ENCODE measurements at regions not wholly inside any gene's neighbourhood (a gene's known extent, or its start where the extent isn't known, plus 50 kb on each side); places are given as distances from the start of the nearest gene placed in this dataset.

GRCh38 chr1:116819081-116819480 is 64.9 kb downstream of the CD2 start:
- H3K27ac Mint-ChIP-seq = peak overlapping the region; percentile 80
- H3K36me3 Mint-ChIP-seq (ENCODE audit: low read depth) = peaks cover 9% of the 10 kb centered on the region
- H3K4me1 Mint-ChIP-seq (ENCODE audit: low read depth) = peaks cover 44% of the 10 kb centered on the region
- peak overlapping the region; percentile 41 for H3K4me3 Mint-ChIP-seq
- no peaks in the 10 kb centered on the region for H3K27me3 Mint-ChIP-seq (ENCODE audit: low read depth)
- H3K9me3 Mint-ChIP-seq = peaks cover 8% of the 10 kb centered on the region

GRCh38 chr1:116820369-116820768 is 66.1 kb downstream of the CD2 start:
- Mint-ChIP-seq H3K4me3 (no peak overlapping the region), H3K9me3 (no peaks in the 10 kb centered on the region), H3K4me1 (ENCODE audit: low read depth) (peaks cover 45% of the 10 kb centered on the region), H3K36me3 (ENCODE audit: low read depth) (peaks cover 4% of the 10 kb centered on the region), H3K27me3 (ENCODE audit: low read depth) (no peaks in the 10 kb centered on the region), H3K27ac (no peak overlapping the region)

GRCh38 chr1:116821763-116822162 is 67.5 kb downstream of the CD2 start:
- H3K9me3 Mint-ChIP-seq = no peaks in the 10 kb centered on the region
- H3K27ac Mint-ChIP-seq = no peak overlapping the region
- H3K36me3 Mint-ChIP-seq (ENCODE audit: low read depth) = peaks cover 3% of the 10 kb centered on the region
- H3K4me1 Mint-ChIP-seq (ENCODE audit: low read depth) = peaks cover 50% of the 10 kb centered on the region
- H3K27me3 Mint-ChIP-seq (ENCODE audit: low read depth) = no peaks in the 10 kb centered on the region
- no peak overlapping the region for H3K4me3 Mint-ChIP-seq

DNA sequence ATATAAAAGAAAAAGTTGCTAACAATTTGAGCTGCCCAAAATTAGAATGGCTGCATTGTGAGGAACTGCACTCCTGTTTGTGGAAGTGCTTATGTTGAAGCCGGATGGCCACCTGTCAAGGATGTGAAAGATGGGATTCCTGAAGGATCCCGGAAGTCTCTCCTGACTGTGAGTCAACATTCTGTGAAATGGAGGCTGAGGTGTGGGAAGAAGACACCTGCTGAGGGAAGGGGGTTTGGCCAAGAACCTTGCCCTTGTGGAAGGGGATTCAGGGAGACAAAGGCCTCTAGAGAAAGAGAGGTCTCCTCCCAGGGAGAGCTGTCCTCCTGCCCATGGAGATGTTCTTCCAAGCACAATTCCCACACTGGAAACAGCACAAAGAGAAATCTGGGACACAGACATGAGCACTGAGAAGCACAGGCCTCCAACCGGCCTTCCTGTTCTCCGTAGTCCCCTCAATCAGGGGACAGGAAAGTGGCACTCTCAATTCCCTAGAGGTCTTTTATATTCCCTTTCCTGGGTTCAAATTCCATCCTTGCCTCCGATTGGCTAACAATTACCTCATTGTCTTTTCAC is 70.5 kb downstream of the CD2 start:
- Mint-ChIP-seq H3K27me3 (ENCODE audit: low read depth) (no peaks in the 10 kb centered on the region), H3K4me3 (peak overlapping the region; percentile 45), H3K4me1 (ENCODE audit: low read depth) (peaks cover 54% of the 10 kb centered on the region), H3K9me3 (peaks cover 7% of the 10 kb centered on the region), H3K36me3 (ENCODE audit: low read depth) (peaks cover 11% of the 10 kb centered on the region), H3K27ac (peak overlapping the region; percentile 97)

- Mint-ChIP-seq H3K4me3 (peak overlapping the region; percentile 45), H3K27ac (peak overlapping the region; percentile 97), H3K9me3 (peaks cover 7% of the 10 kb centered on the region), H3K27me3 (ENCODE audit: low read depth) (no peaks in the 10 kb centered on the region), H3K4me1 (ENCODE audit: low read depth) (peaks cover 55% of the 10 kb centered on the region), H3K36me3 (ENCODE audit: low read depth) (peaks cover 11% of the 10 kb centered on the region)
Measured at GRCh38 chr1:116825207-116825719, 71.0 kb downstream of the CD2 start.

- H3K27me3 Mint-ChIP-seq (ENCODE audit: low read depth) = no peaks in the 10 kb centered on the region
- peak overlapping the region; percentile 97 for H3K27ac Mint-ChIP-seq
- H3K36me3 Mint-ChIP-seq (ENCODE audit: low read depth) = peaks cover 11% of the 10 kb centered on the region
- H3K4me3 Mint-ChIP-seq = peak overlapping the region; percentile 55
- peaks cover 7% of the 10 kb centered on the region for H3K9me3 Mint-ChIP-seq
- H3K4me1 Mint-ChIP-seq (ENCODE audit: low read depth) = peaks cover 57% of the 10 kb centered on the region
Measured at GRCh38 chr1:116825720-116826438, 71.6 kb downstream of the CD2 start.

DNA sequence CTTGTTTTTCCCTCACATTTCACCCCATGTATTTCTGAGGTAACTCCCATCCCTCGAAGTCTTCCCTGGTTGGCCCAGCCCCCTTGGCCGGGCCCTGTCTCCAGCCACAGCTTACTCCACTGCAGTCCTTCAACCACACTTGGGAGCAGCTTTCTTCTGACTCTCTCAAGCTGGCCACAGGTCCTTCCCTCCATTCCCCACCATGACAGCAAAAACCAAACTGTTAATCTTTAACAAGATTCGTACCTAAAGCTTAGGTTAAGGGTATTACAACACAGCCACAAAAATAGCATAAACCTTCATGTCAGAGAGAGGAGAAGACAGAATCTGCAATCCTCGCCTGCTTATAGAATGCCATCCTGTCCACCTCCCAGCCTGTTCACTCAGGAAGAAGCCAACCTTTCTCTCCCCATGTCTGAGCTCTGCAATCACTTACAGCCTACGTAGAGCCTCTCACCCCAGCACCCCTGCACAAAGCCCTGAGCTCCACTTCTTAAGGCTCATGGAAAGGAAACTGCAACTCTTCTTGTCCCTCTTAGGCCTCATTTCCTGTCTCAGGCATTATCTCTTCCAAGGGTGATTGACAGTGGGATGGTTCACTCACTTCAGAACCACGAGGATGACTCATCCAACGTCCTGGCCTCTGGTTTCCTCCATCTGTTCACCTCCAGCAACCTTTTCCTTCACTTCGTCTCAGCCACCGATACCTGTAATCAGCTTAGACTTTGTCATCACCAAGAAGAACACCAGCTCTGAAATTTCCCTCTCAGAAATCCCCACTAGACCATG is 72.8 kb downstream of the CD2 start:
- H3K4me1 Mint-ChIP-seq (ENCODE audit: low read depth) = peaks cover 59% of the 10 kb centered on the region
- no peaks in the 10 kb centered on the region for H3K27me3 Mint-ChIP-seq (ENCODE audit: low read depth)
- peaks cover 7% of the 10 kb centered on the region for H3K9me3 Mint-ChIP-seq
- H3K4me3 Mint-ChIP-seq = peak overlapping the region; percentile 73
- H3K36me3 Mint-ChIP-seq (ENCODE audit: low read depth) = peaks cover 11% of the 10 kb centered on the region
- peak overlapping the region; percentile 97 for H3K27ac Mint-ChIP-seq

DNA sequence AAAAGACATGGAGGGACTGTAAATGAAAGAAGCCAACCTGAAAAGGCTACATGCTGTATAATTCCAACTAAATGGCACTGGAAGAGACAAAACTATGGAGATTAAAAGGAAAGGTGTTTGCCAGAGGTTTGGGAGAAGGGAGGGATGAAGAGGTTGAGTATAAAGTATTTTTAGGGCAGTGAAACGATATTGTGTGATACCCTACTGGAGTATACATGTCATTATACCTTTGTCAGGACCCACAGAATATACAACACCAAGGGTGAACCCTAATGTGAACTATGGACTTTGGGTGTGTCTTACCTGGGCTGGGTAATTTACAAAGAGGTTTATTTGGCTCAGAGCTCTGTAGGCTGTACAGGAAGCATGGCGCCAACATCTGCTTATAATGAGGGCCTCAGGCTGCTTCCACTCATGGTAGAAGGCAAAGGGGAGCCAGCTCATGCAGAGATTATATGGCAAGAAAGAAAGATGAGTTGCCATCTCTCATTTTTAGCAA is 73.4 kb downstream of the CD2 start:
- Mint-ChIP-seq H3K9me3 (peaks cover 7% of the 10 kb centered on the region), H3K4me3 (peak overlapping the region; percentile 73), H3K4me1 (ENCODE audit: low read depth) (peaks cover 60% of the 10 kb centered on the region), H3K27me3 (ENCODE audit: low read depth) (no peaks in the 10 kb centered on the region), H3K27ac (peak overlapping the region; percentile 97), H3K36me3 (ENCODE audit: low read depth) (peaks cover 11% of the 10 kb centered on the region)

DNA sequence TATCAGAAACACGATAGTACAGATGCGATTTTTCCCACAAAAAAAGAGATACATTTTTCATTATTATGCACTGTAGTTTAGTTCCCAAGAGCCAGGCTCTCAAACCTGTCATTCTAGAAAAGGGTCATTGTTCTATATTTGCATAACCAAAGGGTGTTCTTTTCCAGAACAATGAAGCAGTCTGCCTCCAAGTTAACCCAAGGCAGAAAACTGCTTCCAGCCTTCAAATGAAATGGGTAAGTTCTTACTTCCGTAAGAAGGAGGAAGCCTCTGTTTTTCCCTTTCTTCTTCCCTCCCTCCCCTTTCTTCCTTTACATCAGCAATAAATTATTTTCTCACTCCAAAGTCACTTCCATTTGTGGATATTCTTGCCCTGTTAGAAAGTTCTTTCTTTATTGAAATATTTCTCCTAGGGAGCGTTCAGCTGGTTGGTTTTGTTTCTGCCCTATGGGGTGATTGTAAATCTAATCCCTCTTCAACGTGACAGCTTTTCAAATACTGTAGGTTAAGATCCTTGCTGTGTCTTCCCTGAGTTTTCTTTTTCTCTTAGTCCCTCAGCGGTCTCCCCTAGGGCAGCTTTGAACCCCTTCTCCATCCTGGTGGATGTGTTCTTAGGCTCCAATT is 77.3 kb upstream of the PTGFRN start:
- Mint-ChIP-seq H3K36me3 (ENCODE audit: low read depth) (peaks cover 8% of the 10 kb centered on the region), H3K4me1 (ENCODE audit: low read depth) (peaks cover 35% of the 10 kb centered on the region), H3K9me3 (peaks cover 17% of the 10 kb centered on the region), H3K27ac (no peak overlapping the region), H3K27me3 (ENCODE audit: low read depth) (no peaks in the 10 kb centered on the region), H3K4me3 (no peak overlapping the region)

DNA sequence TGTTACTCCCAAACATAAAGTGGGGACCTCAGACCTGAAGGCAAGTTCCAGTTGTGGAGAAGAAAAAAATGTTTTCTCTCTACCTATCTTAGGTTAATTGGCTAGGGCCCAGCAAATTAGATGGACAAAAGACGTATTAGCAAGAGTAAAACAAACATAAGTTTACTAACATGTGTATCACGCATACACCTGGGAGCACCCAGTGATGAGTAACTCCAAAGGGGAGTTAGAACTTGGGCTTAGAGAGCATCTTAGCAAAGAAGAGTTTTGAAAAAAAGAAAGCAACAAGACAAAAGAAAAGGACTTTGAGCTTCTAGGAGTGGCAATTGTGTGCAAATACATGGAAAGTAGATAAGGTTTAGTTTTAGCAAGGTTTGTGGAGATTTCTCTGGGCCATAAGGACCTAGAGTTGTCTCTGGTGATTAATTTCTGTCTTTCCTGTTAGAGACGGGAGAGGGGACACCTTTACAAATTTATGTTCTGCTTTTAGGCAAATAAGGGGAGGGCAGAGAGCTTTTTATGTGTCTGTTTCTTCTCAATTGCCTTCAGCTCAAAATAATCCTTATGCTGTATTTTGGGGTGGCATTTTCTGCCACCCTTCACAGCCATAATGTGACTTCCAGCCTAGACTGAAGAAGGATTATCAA is 76.7 kb upstream of the PTGFRN start:
- Mint-ChIP-seq H3K27ac (no peak overlapping the region), H3K36me3 (ENCODE audit: low read depth) (peaks cover 7% of the 10 kb centered on the region), H3K4me1 (ENCODE audit: low read depth) (peaks cover 30% of the 10 kb centered on the region), H3K27me3 (ENCODE audit: low read depth) (no peaks in the 10 kb centered on the region), H3K9me3 (peaks cover 19% of the 10 kb centered on the region), H3K4me3 (no peak overlapping the region)

DNA sequence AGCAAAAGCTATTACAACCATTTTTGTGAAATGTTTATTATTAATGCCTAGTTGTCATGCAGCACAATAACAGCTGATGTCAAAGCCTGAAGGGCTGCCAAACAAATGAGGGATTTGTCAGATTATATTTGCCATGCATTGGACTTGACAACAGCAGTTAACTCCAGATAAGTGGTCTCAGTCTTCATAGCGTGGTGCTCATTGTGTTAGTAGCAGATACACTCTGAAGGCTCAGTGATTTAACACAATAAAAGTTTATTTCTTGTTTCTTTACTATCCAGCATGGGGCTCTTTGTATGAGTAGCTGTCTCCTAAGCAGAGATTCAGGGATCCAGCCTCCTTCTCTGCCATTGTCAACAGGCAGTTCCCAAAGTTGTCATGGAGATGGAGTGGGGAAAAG is 76.0 kb upstream of the PTGFRN start:
- H3K9me3 Mint-ChIP-seq = peaks cover 16% of the 10 kb centered on the region
- H3K4me3 Mint-ChIP-seq = no peak overlapping the region
- H3K27ac Mint-ChIP-seq = no peak overlapping the region
- H3K4me1 Mint-ChIP-seq (ENCODE audit: low read depth) = peaks cover 25% of the 10 kb centered on the region
- peaks cover 5% of the 10 kb centered on the region for H3K36me3 Mint-ChIP-seq (ENCODE audit: low read depth)
- H3K27me3 Mint-ChIP-seq (ENCODE audit: low read depth) = no peaks in the 10 kb centered on the region

DNA sequence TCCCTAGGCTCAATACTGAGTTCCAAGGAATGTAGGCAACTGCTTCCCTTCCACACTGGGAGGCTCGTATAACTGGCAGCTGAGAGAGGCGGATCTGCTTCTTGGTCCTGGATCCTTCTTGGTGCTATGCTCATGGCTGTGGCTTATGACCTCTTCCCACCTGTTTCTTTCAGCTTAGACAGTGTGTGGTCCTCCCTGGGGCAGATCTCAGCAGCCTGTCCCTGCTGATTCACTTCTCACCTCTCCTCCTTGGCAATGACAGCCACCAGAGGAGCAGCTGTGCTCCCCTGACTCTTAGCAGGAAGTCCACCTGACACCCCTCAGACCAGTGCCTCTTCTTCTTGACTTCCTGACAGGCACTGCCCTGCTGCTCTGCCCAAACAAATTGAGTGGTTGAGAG is 75.1 kb upstream of the PTGFRN start:
- Mint-ChIP-seq H3K36me3 (ENCODE audit: low read depth) (peaks cover 5% of the 10 kb centered on the region), H3K4me3 (no peak overlapping the region), H3K27ac (no peak overlapping the region), H3K4me1 (ENCODE audit: low read depth) (peaks cover 21% of the 10 kb centered on the region), H3K9me3 (peaks cover 16% of the 10 kb centered on the region), H3K27me3 (ENCODE audit: low read depth) (no peaks in the 10 kb centered on the region)

- Mint-ChIP-seq H3K4me3 (no peak overlapping the region), H3K9me3 (peaks cover 16% of the 10 kb centered on the region), H3K36me3 (ENCODE audit: low read depth) (peaks cover 5% of the 10 kb centered on the region)
Measured at GRCh38 chr1:116835161-116835560, 74.6 kb upstream of the PTGFRN start.

GRCh38 chr1:116836099-116836498 is 73.6 kb upstream of the PTGFRN start:
- Mint-ChIP-seq H3K4me1 (ENCODE audit: low read depth) (peaks cover 15% of the 10 kb centered on the region), H3K27ac (no peak overlapping the region), H3K4me3 (no peak overlapping the region), H3K27me3 (ENCODE audit: low read depth) (no peaks in the 10 kb centered on the region), H3K9me3 (peaks cover 16% of the 10 kb centered on the region), H3K36me3 (ENCODE audit: low read depth) (peaks cover 5% of the 10 kb centered on the region)

More at GRCh38 chr1:116835161-116835560, 74.6 kb upstream of the PTGFRN start:
- no peak overlapping the region for H3K27ac Mint-ChIP-seq
- no peaks in the 10 kb centered on the region for H3K27me3 Mint-ChIP-seq (ENCODE audit: low read depth)
- H3K4me1 Mint-ChIP-seq (ENCODE audit: low read depth) = peaks cover 20% of the 10 kb centered on the region

All from T-helper 1 cell treated with Interleukin-12 subunit alpha and Interleukin-12 subunit beta and Interleukin-4 antibody, amounts not matched to agents 30 μg/mL and 1 μg/mL, for 36 hours (primary cell).